Activated CD4-positive, alpha-beta T cell treated with anti-CD3 and anti-CD28 coated beads, Interleukin-2, amount 50 U/mL, for 1 hour (primary cell): ENCODE measurements at regions not wholly inside any gene's neighbourhood (a gene's known extent, or its start where the extent isn't known, plus 50 kb on each side); places are given as distances from the start of the nearest gene placed in this dataset.
"Not testable (repeated sequence)": the region's sequence is repeated elsewhere in the genome, so short reads cannot be mapped to it uniquely, and the experiment has no call there.

ENCODE experiments used
- DNase-seq: peaks from one replicate; pipeline ENCODE4 v3.0.0-alpha.2; 2020

GRCh38 chr1:38787041-38787440, 72.5 kb downstream of the RRAGC start:
- DNase-seq, result no peak

DNA sequence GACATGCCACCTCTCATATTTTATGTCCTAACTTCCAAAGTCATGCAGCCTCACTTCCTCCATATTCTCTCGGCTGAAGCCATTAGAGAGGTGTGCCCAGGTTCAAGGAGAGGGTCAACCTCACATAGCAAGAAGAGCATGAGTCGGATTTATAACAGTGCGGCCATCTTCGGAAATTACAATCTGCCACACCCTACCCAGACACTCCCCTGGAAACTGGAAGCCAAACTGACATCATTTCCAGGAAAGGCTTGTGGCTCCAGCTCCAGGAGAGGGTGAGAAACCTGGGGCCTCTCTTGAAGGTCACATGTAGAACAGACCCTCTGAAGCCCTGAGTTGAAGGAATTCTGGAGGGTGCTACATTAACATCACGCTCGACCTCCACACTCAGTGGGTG, 73.5 kb downstream of the RRAGC start:
- no peak for DNase-seq

- DNase-seq, result no peak
Measured at GRCh38 chr1:38785285-38786039, 74.1 kb downstream of the RRAGC start.

- DNase-seq, result no peak
Measured at GRCh38 chr1:38784452-38785284, 74.9 kb downstream of the RRAGC start.

- no peak for DNase-seq
Measured at GRCh38 chr1:38783640-38784229, 75.8 kb downstream of the RRAGC start.

DNA sequence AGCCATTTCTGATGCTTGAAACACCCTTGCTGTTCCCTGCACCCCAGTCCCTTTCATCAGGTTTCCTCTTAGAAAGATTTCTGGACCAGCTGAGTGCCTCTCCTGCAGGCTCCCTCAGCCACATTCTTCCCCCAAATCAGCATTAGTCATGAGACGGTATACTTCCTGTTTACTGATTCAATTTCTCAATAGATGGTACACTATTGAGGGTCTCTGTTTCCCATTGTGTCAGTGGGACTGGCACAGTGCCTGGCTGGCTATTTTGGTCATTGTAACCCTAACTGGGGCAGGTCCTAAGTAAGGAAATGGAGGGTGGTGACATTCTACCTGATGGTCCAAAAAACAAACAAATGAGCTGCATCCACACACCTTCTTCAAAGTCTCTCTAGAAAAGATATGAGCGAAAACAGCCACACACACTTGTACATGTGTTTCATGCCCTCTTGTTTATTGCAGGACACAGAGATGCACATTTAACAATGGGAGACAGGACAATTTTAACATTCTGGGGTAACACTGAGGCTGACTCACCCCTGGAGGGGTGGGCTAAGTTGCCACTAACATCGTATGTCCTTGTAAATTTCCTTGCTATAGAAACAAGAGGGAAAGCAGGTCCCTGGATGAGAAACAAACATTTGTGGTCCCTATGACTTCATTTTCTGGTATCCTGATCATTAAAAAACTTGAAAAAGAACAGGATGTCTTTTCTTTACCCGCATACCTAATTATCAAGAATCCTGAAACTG, 77.5 kb downstream of the RRAGC start:
- DNase-seq, result no peak

DNA sequence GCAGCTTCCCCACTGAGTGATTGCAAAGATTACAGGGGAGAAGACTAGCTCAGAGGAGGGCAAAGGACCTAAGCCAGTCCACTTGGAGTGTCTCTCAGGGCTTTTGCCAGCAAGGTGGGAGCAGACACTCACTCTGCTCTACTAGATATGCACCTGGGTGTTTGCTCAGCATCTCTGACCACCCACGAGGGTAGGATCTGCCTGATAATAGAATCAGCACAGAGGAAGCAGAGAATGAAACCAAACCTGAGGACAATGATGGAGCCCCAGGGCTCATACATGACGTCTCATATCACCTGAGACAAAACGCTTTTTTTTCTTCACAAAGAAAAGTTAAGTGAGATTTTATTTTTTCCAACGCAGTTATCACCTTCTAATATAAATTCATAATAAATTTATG, 79.4 kb downstream of the RRAGC start:
- DNase-seq, result no peak

- DNase-seq, result no peak
Measured at GRCh38 chr1:38779491-38779890, 80.1 kb downstream of the RRAGC start.

DNA sequence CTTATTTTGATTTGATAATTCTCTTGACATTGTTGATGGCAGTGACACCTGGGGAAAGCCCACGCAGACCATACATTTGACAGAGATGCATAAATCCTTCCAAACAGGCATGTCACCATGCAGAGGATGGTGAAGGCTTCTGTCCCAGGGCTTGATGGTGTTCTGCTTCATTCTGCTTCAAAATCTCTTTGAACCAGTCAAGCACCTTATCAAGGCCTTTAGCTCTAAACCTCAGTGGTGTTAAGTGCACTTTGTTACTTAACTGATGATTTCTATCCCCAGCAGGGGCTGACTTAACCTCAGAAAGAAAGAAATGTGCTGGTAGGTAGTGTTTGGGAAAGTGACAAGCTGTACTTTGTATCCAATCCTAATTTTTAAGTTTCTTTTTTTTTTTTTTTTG, 81.1 kb downstream of the RRAGC start:
- DNase-seq, result no peak

DNA sequence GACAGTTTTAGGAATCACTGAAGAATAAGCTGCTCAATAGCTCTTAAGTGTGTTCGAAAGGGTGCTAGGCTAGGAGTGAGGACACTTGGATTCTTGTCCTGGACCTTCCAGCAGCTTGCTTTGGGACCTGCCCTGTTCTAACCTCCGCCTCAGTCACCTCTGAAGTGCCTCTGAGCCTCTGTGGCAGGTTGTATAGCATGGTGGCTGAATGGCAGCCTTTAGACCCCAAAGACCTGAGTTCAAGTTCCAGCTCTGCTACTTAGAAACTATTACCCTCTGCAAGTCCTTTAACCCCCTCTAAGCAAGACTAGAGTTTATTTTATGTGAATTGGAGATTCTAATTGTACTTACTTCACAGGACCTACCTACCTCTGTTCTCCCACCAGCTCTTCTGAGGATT, 81.5 kb downstream of the RRAGC start:
- DNase-seq, result no peak

DNA sequence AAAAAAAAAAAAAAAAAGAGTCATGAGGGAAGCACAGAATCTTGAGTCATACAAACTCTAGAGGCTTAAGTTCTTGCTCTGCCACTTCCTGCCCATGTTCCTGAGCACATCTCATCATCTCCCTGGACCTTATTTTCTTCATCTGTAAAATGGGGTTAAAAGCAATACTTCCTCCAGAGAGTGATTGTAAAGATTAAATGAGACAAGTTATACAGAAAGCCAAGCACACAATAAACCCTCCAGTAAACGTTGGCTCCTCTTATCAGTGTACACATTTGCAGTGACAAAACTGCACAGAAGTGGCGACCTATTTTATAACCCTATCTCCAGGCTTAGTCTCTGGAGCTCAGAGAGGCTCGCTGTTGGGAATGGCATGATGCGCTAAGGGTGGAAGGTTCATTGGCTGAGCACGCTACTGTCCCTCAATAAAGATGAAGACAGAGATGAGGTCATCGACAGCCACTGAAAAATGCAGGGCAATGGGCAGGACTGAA, 82.1 kb downstream of the RRAGC start:
- DNase-seq, result no peak

DNA sequence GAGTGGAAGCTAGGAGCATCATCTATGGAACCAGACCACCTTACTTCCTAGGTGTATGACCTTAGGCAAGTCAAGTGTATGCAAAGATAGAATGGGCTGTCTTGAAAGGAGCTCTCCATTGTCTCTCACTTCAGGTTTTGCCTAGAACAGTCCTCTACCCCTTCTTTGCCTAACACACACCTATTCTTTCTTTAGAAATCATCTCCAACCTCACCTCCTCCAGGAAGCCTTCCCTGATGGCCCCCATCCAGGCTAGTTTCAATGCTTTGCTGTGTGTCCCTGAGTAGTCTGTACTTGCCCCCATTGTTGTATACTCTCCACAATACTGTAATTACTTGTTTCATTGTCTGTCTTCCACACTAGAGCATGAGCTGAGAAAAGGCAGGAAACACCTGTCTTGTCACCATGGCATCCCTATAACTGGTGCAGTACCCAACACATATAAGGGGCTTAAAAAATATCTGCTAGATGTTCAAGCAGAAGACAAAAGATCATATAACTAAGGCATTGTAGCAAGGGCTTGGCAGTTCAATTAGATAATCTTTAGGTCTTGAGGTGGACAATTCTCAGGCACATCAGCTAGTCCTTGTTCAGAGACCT, 83.0 kb downstream of the RRAGC start:
- DNase-seq, result no peak

- DNase-seq, result no peak
Measured at GRCh38 chr1:38775175-38775845, 84.3 kb downstream of the RRAGC start.

DNA sequence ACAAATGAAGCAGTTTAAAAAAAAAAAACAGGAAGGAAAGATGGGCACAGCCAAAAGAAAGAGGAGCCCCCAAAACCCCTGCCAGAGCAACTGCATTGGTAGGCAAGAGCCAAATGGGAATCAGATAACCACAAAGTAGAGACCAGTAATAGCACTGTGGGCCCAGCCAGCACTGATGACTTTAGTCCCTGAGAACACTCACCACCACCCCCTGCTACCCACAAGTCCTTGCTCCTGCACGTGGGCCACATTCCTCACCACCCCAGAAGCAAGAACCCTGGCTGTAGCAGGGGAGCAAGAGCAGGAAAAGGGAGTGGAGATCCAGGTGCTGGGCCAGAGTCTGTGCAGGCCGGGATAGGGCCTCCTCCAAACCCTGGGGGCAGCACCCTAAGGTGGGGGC, 86.1 kb downstream of the RRAGC start:
- DNase-seq, result no peak

- no peak for DNase-seq
Measured at GRCh38 chr1:38772953-38773352, 86.6 kb downstream of the RRAGC start.

DNA sequence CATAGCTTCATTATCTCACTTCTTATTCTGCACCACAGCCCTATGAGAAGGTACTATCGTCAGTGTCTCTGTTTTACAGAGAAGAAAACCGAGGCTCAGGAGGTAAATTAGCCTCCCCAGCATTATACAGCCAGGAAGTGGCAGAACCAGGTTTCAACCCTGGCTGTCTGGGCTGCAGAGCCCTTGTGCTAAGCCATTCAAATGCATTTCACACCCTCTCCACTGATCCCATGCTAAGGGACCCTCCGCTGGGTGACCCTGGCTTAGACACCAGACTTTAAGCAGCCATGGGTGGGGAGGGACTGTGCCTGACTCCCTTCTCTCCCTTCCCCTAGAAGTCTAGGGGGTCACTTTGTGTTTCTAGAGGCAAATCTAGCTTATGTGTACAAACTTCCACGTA, 87.5 kb downstream of the RRAGC start:
- no peak for DNase-seq

DNA sequence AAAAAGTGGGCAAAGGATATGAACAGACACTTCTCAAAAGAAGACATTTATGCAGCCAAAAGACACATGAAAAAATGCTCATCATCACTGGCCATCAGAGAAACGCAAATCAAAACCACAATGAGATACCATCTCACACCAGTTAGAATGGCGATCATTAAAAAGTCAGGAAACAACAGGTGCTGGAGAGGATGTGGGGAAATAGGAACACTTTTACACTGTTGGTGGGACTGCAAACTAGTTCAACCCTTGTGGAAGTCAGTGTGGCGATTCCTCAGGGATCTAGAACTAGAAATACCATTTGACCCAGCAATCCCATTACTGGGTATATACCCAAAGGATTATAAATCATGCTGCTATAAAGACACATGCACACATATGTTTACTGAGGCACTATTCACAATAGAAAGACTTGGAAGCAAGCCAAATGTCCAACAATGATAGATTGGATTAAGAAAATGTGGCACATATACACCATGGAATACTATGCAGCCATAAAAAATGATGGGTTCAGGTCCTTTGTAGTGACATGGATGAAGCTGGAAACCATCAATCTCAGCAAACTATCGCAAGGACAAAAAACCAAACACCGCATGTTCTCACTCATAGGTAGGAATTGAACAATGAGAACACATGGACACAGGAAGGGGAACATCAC, 88.9 kb downstream of the RRAGC start:
- not testable (repeated sequence) for DNase-seq

- DNase-seq, result no peak
Measured at GRCh38 chr1:38766125-38766524, 93.4 kb downstream of the RRAGC start.

DNA sequence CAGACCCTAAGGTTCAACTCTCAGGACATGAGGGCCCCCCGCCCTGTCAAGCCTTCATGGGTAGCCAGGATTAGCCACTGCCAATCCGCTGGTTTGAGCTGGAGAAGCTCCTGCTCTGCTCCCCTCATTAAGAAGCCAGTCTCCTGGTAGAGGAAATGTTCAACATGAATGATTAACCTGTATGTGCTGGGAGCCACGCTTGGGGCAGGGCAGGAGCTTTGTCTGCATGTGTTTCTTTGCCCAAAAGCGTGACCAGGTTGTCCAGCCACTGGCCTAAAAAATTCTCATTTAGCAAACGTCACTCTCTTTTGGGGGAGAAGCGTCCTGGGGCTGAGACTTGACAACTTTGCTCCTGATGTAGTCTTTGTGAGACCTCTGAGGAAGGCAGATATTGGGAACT, 96.5 kb downstream of the RRAGC start:
- DNase-seq, result no peak

GRCh38 chr1:38760562-38760961, 99.0 kb downstream of the RRAGC start:
- DNase-seq, result no peak

GRCh38 chr1:38758820-38759219, 100.8 kb downstream of the RRAGC start:
- no peak for DNase-seq
